ENCODE measurements at regions not wholly inside any gene's neighbourhood (a gene's known extent, or its start where the extent isn't known, plus 50 kb on each side); places are given as distances from the start of the nearest gene placed in this dataset.

GRCh38 chr2:236360496-236360895 is 96.3 kb upstream of the ASB18 start:
- Histone ChIP-seq H3K79me2 (ENCODE audit: control insufficient read depth, insufficient read depth, low read length) (no peaks in the 10 kb centered on the region), H3K4me1 (ENCODE audit: control insufficient read depth, insufficient read depth, low read length) (no peaks in the 10 kb centered on the region), H3K9ac (ENCODE audit: control insufficient read depth, insufficient read depth, low read length) (no peak overlapping the region), H3K4me2 (ENCODE audit: control insufficient read depth, insufficient read depth) (no peak overlapping the region), H3K9me3 (replicated peaks; ENCODE audit: control insufficient read depth, insufficient read depth, low read length) (no peaks in the 10 kb centered on the region), H3K27me3 (replicated peaks in 1 of 2; ENCODE audit: control insufficient read depth in 2 of 2, insufficient read depth in 2 of 2, low read length in 1 of 2) (peaks cover 2 to 3% of the 10 kb centered on the region in 2 experiments; a peak in 2 of 4 replicates), H2AFZ (ENCODE audit: control insufficient read depth, low read depth, low read length) (no peak overlapping the region), H3K4me3 (no peak overlapping the region), H4K20me1 (ENCODE audit: control insufficient read depth, insufficient read depth) (no peaks in the 10 kb centered on the region), H3K27ac (ENCODE audit: control insufficient read depth, insufficient read depth) (no peak overlapping the region), H3K36me3 (ENCODE audit: control insufficient read depth in 2 of 2, insufficient read depth in 2 of 2, low read length in 1 of 2) (no peaks in the 10 kb centered on the region)
- in situ Hi-C loops (cut with MboI) = no loop called here
- POLR2A ChIA-PET = no interaction called here
- RAD21 ChIA-PET (ENCODE audit: unreplicated experiment) = no interaction called here
- intact Hi-C loops (cut with micrococcal nuclease; ENCODE audit: unreplicated experiment) = no loop called here
- BruUV-seq (replicated peaks) = no TSS peak
- SMC1A ChIA-PET (ENCODE audit: uncharacterized antibody, unreplicated experiment) = interaction anchor here (1.5 kb wide), 1 partner anchor 209 kb away, joined by 4 read pairs; the partner anchor contains the start of gene ACKR3
- FAIRE-seq = no peak
- TF ChIP-seq, protein P1, sequence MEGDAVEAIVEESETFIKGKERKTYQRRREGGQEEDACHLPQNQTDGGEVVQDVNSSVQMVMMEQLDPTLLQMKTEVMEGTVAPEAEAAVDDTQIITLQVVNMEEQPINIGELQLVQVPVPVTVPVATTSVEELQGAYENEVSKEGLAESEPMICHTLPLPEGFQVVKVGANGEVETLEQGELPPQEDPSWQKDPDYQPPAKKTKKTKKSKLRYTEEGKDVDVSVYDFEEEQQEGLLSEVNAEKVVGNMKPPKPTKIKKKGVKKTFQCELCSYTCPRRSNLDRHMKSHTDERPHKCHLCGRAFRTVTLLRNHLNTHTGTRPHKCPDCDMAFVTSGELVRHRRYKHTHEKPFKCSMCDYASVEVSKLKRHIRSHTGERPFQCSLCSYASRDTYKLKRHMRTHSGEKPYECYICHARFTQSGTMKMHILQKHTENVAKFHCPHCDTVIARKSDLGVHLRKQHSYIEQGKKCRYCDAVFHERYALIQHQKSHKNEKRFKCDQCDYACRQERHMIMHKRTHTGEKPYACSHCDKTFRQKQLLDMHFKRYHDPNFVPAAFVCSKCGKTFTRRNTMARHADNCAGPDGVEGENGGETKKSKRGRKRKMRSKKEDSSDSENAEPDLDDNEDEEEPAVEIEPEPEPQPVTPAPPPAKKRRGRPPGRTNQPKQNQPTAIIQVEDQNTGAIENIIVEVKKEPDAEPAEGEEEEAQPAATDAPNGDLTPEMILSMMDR (IDR thresholded peaks at IDR 0.05 in 2 of 3, conservative IDR thresholded peaks at IDR 0.05 in 1 of 3; ENCODE audit: control insufficient read depth in 2 of 3, extremely low read depth in 1 of 3, insufficient read depth in 1 of 3, low read depth in 3 of 3, low read length in 3 of 3) = no peak
- TF ChIP-seq REST (IDR thresholded peaks at IDR 0.05; ENCODE audit: low read depth, low read length) (no peak), JUNB (IDR thresholded peaks at IDR 0.05) (no peak), ZNF384 (IDR thresholded peaks at IDR 0.05; ENCODE audit: borderline replicate concordance, low read depth, low read length) (no peak), NKRF (conservative IDR thresholded peaks at IDR 0.05) (no peak)
- TF ChIP-seq, protein P2, sequence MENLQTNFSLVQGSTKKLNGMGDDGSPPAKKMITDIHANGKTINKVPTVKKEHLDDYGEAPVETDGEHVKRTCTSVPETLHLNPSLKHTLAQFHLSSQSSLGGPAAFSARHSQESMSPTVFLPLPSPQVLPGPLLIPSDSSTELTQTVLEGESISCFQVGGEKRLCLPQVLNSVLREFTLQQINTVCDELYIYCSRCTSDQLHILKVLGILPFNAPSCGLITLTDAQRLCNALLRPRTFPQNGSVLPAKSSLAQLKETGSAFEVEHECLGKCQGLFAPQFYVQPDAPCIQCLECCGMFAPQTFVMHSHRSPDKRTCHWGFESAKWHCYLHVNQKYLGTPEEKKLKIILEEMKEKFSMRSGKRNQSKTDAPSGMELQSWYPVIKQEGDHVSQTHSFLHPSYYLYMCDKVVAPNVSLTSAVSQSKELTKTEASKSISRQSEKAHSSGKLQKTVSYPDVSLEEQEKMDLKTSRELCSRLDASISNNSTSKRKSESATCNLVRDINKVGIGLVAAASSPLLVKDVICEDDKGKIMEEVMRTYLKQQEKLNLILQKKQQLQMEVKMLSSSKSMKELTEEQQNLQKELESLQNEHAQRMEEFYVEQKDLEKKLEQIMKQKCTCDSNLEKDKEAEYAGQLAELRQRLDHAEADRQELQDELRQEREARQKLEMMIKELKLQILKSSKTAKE (IDR thresholded peaks at IDR 0.05; ENCODE audit: low read depth, poor library complexity, severe bottlenecking) = no peak
- TF ChIP-seq, protein P3, sequence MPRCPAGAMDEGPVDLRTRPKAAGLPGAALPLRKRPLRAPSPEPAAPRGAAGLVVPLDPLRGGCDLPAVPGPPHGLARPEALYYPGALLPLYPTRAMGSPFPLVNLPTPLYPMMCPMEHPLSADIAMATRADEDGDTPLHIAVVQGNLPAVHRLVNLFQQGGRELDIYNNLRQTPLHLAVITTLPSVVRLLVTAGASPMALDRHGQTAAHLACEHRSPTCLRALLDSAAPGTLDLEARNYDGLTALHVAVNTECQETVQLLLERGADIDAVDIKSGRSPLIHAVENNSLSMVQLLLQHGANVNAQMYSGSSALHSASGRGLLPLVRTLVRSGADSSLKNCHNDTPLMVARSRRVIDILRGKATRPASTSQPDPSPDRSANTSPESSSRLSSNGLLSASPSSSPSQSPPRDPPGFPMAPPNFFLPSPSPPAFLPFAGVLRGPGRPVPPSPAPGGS (IDR thresholded peaks at IDR 0.05; ENCODE audit: borderline replicate concordance, insufficient read depth, low read depth, low read length, poor library complexity, severe bottlenecking) = no peak
- CTCF ChIA-PET = no interaction called here
- ATAC-seq = no peak
- DNase-seq (ENCODE audit: low read depth, low spot score) = no peak
- WGBS (ENCODE audit: insufficient coverage, insufficient replicate concordance, low lambda C conversion rate, missing lambda C conversion rate) = 27% methylated on average over 4 of the region's 4 CpGs
